ENCODE measurements at regions not wholly inside any gene's neighbourhood (a gene's known extent, or its start where the extent isn't known, plus 50 kb on each side); places are given as distances from the start of the nearest gene placed in this dataset.

GRCh38 chr5:114928644-114929462 lies 240.9 kb downstream of the TRIM36 start:
- intact Hi-C loops (cut with DNase I), result no loop called here
- DNase-seq (ENCODE audit: extremely low spot score), result no peak
- TF ChIP-seq CTCF (IDR thresholded peaks at IDR 0.05), result no peak
- no peak for TF ChIP-seq EP300 (IDR thresholded peaks at IDR 0.05)
- no peak for TF ChIP-seq POLR2A (IDR thresholded peaks at IDR 0.05; ENCODE audit: low read depth)
- TF ChIP-seq POLR2AphosphoS5 (IDR thresholded peaks at IDR 0.05), result no peak
- peaks cover 0 to 5% (median 0%) of the 10 kb centered on the region in 4 donors for H3K9me3 ChIP-seq
- no peaks in the 10 kb centered on the region for H3K36me3 ChIP-seq
- no peaks in the 10 kb centered on the region for H3K27me3 ChIP-seq
- no peaks in the 10 kb centered on the region for H3K4me1 ChIP-seq
- WGBS, result 93% methylated on average over 18 of the region's 32 CpGs
- no peak overlapping the region for H3K27ac ChIP-seq (replicated peaks in 1 of 4)
- no peak overlapping the region for H3K4me3 ChIP-seq

DNA sequence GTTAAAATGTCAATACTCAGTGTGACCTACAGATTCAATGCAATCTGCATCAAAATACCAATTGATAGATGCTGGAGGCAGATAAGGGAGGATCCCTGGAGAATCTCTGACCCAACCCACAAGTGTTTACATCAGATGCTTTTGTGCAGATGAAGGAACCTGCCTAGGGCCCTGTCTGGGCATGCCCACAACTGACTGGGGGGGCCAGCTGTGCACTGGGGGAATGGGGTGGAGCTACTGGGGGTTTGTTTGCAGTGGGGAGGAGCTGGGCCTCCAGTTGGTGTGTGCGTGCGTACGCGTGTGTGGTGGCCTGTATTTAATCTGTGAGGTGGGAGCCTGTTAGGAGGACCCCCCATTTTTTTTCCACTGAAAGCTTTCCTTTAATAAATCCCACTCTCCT lies 244.9 kb downstream of the TRIM36 start:
- H3K4me1 ChIP-seq, result no peaks in the 10 kb centered on the region
- H3K27ac ChIP-seq (replicated peaks in 1 of 4), result no peak overlapping the region
- WGBS, result 96% methylated on average over 4 of the region's 4 CpGs
- intact Hi-C loops (cut with DNase I), result no loop called here
- no peak overlapping the region for H3K4me3 ChIP-seq
- no peaks in the 10 kb centered on the region for H3K27me3 ChIP-seq
- DNase-seq (ENCODE audit: extremely low spot score), result no peak
- H3K36me3 ChIP-seq, result no peaks in the 10 kb centered on the region
- TF ChIP-seq POLR2A (IDR thresholded peaks at IDR 0.05; ENCODE audit: low read depth) (no peak), CTCF (IDR thresholded peaks at IDR 0.05) (no peak), EP300 (IDR thresholded peaks at IDR 0.05) (no peak), POLR2AphosphoS5 (IDR thresholded peaks at IDR 0.05) (no peak)
- peaks cover 0 to 5% (median 0%) of the 10 kb centered on the region in 4 donors for H3K9me3 ChIP-seq

GRCh38 chr5:114912189-114912920 lies 257.4 kb downstream of the TRIM36 start:
- H3K9me3 ChIP-seq, result peaks cover 0 to 20% (median 10%) of the 10 kb centered on the region in 4 donors
- intact Hi-C loops (cut with DNase I), result no loop called here
- H3K4me1 ChIP-seq, result no peaks in the 10 kb centered on the region
- no peaks in the 10 kb centered on the region for H3K36me3 ChIP-seq
- H3K27ac ChIP-seq (replicated peaks in 1 of 4), result no peak overlapping the region
- 77% methylated on average over 4 of the region's 4 CpGs for WGBS
- no peak for DNase-seq (ENCODE audit: extremely low spot score)
- TF ChIP-seq POLR2A (IDR thresholded peaks at IDR 0.05; ENCODE audit: low read depth) (no peak), CTCF (IDR thresholded peaks at IDR 0.05) (no peak), EP300 (IDR thresholded peaks at IDR 0.05) (no peak), POLR2AphosphoS5 (IDR thresholded peaks at IDR 0.05) (no peak)
- H3K4me3 ChIP-seq, result no peak overlapping the region
- no peaks in the 10 kb centered on the region for H3K27me3 ChIP-seq

DNA sequence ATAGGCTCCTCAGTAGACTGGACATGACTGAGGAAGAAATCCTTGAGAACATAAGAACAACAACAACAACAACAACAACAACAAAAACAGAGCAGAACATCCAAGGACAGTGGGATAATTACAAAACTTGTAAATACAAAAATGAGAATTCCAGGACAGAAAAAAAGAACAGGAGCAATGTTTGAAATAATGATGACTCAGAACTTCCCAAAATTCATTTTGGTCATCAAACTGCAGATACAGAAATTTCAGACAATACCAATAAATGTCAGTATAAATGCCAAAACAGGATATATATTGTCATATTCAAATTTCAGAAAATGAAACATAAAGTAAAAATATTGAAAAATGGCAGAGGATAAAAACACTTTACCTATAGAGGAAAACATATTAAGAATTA lies 259.0 kb downstream of the TRIM36 start:
- TF ChIP-seq POLR2A (IDR thresholded peaks at IDR 0.05; ENCODE audit: low read depth), result no peak
- Histone ChIP-seq H3K27ac (replicated peaks in 1 of 4) (no peak overlapping the region), H3K27me3 (no peaks in the 10 kb centered on the region), H3K9me3 (peaks cover 0 to 20% (median 10%) of the 10 kb centered on the region in 4 donors), H3K4me3 (no peak overlapping the region), H3K36me3 (no peaks in the 10 kb centered on the region), H3K4me1 (no peaks in the 10 kb centered on the region)
- no peak for DNase-seq (ENCODE audit: extremely low spot score)
- intact Hi-C loops (cut with DNase I), result no loop called here

GRCh38 chr5:114909424-114909823 lies 260.3 kb downstream of the TRIM36 start:
- Histone ChIP-seq H3K4me1 (no peaks in the 10 kb centered on the region), H3K27me3 (no peaks in the 10 kb centered on the region), H3K27ac (replicated peaks in 1 of 4) (no peak overlapping the region), H3K36me3 (no peaks in the 10 kb centered on the region), H3K9me3 (peaks cover 0 to 20% (median 10%) of the 10 kb centered on the region in 4 donors), H3K4me3 (no peak overlapping the region)
- DNase-seq (ENCODE audit: extremely low spot score), result no peak
- intact Hi-C loops (cut with DNase I), result no loop called here
- 95% methylated on average over 2 of the region's 2 CpGs for WGBS
- TF ChIP-seq POLR2A (IDR thresholded peaks at IDR 0.05; ENCODE audit: low read depth), result no peak
- TF ChIP-seq POLR2AphosphoS5 (IDR thresholded peaks at IDR 0.05), result no peak
- no peak for TF ChIP-seq EP300 (IDR thresholded peaks at IDR 0.05)
- TF ChIP-seq CTCF (IDR thresholded peaks at IDR 0.05), result no peak

All from esophagus muscularis mucosa (tissue), 4 donors.